ENCODE measurements at regions not wholly inside any gene's neighbourhood (a gene's known extent, or its start where the extent isn't known, plus 50 kb on each side); places are given as distances from the start of the nearest gene placed in this dataset.

- DNase-seq, result no peak
Measured at GRCh38 chrX:121102101-121102500, 54.7 kb downstream of the GLUD2 start.

GRCh38 chrX:121103381-121103780 is 56.0 kb downstream of the GLUD2 start:
- DNase-seq, result no peak

GRCh38 chrX:121106484-121107235 is 59.2 kb downstream of the GLUD2 start:
- DNase-seq, result no peak

GRCh38 chrX:121109986-121110385 is 62.6 kb downstream of the GLUD2 start:
- no peak for DNase-seq

DNA sequence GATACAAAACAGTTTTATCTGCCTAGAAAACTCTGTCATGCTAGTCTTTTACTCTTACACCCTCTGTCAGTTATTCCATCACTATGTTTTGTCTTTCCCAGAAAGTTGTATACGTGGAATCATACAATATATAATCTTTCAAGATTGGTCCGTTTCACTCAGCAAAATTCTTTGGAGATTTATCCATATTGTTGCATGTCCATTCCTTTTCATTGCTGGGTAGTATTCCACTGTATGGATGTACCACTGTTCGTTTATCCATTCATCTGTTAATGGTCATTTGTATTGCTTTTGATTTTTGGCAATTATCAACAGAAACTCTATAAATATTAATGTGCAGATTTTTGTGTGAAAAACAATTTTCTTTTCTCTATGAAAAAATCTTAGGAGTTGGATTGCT is 63.1 kb downstream of the GLUD2 start:
- DNase-seq, result no peak

DNA sequence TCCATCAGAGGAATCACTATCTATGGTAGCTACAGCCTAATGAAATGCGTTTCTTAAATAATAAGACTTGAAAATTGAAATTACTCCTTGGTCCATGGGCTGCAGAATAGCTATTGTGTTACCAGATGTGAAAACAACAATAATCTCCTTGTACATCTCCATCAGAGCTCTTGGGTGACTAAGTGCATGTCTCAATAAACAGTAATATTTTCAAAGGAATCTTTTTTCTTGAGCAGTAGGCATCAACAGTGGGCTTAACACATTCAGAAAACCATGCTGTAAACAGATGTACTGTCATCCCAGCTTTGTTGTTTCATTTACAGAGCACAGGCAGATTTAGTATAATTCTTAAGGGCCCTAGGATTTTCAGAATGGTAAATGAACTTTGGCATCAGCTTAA is 67.3 kb downstream of the GLUD2 start:
- no peak for DNase-seq

DNA sequence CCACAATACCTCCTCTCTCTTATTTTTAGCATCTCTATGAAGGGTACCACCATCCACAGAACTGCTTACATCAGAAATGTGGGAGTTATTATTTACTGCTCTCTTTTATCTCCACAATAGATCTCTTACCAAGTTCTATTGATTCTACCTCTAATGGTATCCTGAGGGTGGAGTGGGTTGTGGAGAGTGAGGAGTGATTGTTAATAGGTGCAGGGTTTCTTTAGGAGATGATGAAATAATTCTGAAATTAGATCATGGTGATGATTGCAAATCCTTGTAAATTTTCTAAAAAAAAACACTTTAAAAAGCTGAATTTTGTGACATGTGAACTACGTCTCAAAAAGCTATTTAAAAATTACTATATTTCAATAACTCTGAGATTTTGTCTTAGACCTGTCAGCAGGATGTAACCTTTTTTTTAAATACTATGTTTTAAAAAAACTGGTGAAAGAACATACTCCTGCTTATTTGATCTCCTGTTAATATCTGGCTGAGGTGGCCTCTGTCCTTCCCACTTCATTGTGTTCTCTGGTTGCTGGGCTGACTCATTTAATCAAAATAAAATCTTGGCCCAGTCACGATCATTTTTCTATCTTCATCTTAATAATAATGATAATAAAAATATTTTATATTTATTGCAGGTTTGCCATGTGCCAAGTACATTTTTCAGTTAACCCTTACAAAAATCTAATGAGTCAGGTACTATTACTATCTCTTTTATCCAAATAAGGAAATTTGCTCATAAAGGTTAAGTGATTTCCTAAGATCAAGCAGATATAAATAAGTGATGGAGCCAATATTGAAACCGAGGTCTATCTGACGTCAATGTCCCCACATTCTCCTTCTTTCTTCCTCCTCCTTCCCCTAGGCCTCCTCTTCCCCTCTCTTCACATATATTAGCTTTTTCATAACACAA is 73.5 kb downstream of the GLUD2 start:
- DNase-seq, result no peak

DNA sequence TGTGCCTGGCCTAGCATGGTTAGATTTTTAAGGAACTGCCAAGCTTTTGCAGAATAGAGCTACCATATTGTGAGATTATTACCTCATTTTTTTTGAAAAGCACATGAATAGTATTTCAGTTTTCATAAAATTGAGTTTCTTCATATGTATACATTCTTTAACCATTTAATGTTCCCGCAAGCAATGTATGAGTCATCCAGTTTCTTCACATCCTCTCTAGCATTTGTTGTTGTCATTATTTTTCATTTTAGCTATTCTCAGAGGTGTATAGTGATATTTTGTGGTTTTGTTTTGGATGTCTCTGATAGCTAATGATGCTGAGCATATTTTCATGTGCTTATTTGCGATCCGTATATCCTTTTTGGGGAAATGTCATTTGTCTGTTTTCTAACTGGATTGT is 74.9 kb downstream of the GLUD2 start:
- no peak for DNase-seq

GRCh38 chrX:121128925-121129877 is 81.8 kb downstream of the GLUD2 start:
- DNase-seq, result no peak

GRCh38 chrX:121132675-121133074 is 85.3 kb downstream of the GLUD2 start:
- no peak for DNase-seq

DNA sequence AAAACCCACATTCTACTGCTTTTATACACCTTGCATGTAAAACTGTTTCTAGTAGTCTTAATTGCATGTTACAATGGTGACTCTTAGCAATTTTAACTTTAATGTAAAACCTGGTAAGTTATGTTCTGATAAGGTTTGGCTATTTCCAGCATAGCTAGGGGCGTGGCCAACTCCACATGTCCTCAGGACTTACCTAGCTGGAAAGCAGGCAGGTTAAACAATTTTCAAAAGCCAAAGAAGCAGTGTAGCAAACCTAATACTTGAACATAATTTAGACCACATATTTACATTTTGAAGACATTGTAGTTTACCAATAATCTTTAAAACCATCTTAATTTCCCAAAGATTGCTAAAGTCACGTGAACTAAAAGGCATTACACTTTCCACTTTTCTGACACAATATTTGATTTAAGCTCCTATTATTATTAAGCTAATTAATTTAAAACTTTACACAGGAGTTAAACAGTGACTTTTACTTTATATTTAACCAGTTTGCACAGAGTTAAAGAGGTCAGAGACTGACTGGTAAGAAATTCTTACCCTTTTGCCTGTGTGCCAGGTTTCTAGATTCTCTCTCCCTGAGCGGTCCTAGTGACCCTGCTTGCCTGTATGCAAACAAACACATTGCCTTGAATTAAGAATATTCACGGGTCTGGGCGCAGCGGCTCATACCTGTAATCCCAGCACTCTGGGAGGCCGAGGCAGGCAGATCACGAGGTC is 88.2 kb downstream of the GLUD2 start:
- no peak for DNase-seq

- no peak for DNase-seq
Measured at GRCh38 chrX:121146059-121146628, 98.7 kb downstream of the GLUD2 start.

- no peak for DNase-seq
Measured at GRCh38 chrX:121150217-121150616, 102.8 kb downstream of the GLUD2 start.

- no peak for DNase-seq
Measured at GRCh38 chrX:121151293-121151692, 103.9 kb downstream of the GLUD2 start.

- DNase-seq, result no peak
Measured at GRCh38 chrX:121154858-121155404, 107.5 kb downstream of the GLUD2 start.

DNA sequence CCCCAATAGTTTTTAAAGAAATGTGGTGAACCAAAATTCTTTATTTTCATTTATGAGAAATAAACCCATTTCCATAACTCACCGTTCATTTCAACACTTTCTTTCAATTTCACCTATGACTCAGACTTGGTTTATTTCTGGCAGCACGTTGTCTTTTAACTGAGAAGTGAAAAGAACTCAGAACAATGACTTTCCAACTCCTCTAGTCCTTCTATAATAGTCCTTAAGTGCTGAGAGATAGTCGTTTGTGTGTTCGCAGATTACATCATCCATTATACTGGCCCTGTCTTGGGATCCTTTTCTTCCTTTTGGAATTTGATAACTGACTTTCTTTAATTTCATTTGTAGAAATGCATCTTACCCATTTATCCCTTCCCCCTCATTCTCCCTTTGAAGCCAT is 113.6 kb downstream of the GLUD2 start:
- no peak for DNase-seq

DNA sequence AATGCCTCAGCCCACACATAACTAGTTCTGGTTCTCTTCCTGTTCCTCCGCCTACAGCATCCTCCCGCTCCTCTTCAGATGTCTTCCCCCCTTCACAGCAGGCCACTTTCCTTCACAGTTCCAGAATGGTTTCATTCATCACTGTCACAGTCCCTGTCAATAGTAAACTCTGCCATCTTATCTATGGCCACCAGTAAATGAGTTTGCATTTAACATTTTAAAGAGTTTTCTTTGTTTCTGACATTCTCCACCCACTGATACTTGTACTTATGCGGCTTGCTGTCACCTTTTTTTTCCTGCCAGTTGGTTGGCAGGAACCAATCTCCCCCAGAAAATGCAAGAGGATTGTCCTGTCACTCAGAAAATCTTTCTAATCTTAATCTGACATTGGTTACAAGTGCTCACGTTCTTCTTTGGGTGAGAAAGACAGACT is 114.1 kb downstream of the GLUD2 start:
- no peak for DNase-seq

- no peak for DNase-seq
Measured at GRCh38 chrX:121163443-121163842, 116.0 kb downstream of the GLUD2 start.

DNA sequence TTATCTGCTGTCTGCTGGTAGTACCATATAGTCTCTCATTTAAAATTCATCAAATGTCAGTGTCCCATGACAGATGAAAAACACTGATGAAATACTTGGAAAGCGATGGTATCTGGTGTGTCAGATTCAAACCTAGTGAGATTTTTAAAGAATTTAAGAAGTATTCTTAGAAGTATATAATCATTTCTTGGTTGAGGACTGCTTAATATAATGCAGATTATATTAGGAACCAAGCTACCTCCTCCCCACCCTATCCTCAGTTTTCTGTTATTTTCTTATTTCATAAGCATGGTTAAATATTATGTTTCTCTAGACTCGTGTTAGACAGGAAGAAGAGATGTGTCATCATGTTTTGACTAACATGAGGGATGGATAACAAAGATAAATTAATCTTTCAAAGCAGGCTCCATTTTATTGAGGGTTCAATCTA is 118.5 kb downstream of the GLUD2 start:
- no peak for DNase-seq

GRCh38 chrX:121169099-121170035 is 122.0 kb downstream of the GLUD2 start:
- no peak for DNase-seq
